ENCODE measurements at regions not wholly inside any gene's neighbourhood (a gene's known extent, or its start where the extent isn't known, plus 50 kb on each side); places are given as distances from the start of the nearest gene placed in this dataset.
A peak's percentile ranks its signal among the peaks of the same experiment; 100 is the strongest.

DNA sequence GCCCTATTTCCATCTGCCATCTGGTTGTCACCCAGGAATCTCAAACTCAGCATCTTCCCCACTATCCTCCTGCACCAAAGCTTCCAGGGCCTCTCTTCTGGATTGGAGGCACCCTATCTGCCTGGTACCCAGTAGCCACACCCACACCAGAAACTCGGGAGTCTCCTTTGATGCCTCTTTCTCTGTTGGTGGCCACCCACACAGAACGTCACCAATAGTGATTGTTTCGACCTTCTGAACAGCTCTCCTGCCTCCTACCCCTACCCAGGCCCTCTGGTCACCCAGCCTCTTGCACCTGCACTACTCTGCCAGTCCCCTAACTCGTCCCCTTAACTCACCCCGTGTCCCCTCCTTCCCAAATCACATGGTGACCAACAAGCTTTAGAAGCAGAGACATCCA lies 95.0 kb downstream of the IRF2BPL start:
- DNase-seq (ENCODE audit: low read depth): no peak
- no peak overlapping the region for H3K4me3 ChIP-seq (replicated peaks; ENCODE audit: low read depth, low read length)
- TF ChIP-seq, protein P1, sequence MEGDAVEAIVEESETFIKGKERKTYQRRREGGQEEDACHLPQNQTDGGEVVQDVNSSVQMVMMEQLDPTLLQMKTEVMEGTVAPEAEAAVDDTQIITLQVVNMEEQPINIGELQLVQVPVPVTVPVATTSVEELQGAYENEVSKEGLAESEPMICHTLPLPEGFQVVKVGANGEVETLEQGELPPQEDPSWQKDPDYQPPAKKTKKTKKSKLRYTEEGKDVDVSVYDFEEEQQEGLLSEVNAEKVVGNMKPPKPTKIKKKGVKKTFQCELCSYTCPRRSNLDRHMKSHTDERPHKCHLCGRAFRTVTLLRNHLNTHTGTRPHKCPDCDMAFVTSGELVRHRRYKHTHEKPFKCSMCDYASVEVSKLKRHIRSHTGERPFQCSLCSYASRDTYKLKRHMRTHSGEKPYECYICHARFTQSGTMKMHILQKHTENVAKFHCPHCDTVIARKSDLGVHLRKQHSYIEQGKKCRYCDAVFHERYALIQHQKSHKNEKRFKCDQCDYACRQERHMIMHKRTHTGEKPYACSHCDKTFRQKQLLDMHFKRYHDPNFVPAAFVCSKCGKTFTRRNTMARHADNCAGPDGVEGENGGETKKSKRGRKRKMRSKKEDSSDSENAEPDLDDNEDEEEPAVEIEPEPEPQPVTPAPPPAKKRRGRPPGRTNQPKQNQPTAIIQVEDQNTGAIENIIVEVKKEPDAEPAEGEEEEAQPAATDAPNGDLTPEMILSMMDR (IDR thresholded peaks at IDR 0.05; ENCODE audit: low read length, missing control alignments): no peak

DNA sequence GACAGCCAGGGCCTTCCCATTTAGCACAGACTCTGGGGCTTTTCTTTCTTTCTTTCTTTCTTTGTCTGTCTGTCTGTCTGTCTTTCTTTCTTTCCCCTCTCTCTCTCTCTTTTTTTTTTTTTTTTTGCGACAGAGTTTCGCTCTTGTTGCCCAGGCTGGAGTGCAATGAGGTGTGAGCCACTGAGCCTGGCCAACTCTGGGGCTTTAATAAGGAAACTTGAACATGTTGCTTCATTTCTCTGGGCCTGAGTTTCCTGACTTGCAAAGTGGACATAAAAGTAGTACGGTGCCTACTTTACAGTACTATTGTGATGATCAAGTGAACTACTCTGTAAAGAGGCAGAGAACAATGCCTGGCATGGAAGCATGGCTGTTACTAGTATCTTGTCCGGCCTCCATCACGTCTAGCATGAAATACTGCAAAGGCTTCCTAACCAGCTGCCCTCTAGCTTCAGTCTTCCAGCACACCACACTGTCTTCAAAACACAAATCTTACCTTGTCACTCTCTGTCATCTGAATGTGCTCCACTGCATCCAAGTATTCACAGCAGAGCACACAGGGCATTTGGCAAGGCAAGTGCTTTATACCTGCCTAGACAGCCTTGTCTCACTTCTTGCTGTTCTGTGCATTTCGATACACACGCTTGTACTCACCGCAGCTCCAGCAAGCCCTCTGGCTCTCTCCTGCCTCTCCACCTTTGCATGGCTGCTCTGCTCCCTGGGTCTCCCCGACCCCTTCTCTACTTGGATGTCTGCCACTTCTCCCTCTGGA lies 96.7 kb downstream of the IRF2BPL start:
- TF ChIP-seq, protein P1 (IDR thresholded peaks at IDR 0.05; ENCODE audit: low read length, missing control alignments): no peak
- no peak overlapping the region for H3K4me3 ChIP-seq (replicated peaks; ENCODE audit: low read depth, low read length)
- no peak for DNase-seq (ENCODE audit: low read depth)

DNA sequence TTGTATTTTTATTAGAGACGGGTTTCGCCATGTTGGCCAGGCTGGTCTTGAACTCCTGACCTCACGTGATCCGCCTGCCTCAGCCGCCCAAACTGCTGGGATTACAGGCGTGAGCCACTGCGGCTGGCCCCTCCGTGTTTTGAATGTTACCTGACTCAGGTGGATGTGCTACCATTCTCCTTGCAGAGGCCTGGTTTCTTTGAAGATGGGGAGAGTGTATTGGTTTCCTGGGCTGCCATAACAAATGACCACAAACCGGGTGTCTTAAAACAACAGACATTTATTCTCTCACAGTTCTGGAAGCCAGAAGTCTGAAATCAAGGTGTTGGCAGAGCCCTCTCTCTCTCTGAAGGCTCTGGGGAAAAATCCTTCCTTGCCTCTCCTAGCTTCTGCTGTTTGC lies 98.0 kb downstream of the IRF2BPL start:
- no peak overlapping the region for H3K4me3 ChIP-seq (replicated peaks; ENCODE audit: low read depth, low read length)
- DNase-seq (ENCODE audit: low read depth): no peak

DNA sequence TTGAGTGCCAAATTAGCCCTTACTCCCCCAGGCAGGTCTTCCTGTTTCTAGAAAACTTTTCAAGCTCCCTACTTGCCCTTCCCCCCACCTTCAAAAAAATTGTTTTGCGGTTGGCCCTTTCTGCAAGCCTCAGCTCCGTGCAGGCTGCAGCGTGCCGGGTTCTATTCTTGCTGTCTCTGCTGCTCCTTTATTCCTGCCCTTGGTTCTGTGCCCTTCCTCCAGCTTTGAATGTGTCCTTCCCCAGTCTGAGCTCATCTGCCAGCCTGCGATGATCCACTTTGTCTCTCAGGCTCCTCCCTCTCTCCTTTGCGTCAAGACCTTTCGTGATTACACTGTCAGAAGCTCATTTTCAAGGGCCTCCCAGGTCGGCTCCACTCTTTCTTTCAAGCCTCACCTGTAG lies 98.6 kb downstream of the IRF2BPL start:
- DNase-seq (ENCODE audit: low read depth): no peak
- H3K4me3 ChIP-seq (replicated peaks; ENCODE audit: low read depth, low read length): no peak overlapping the region
- TF ChIP-seq, protein P1 (IDR thresholded peaks at IDR 0.05; ENCODE audit: low read length, missing control alignments): no peak

More for the DNA sequence above, 98.0 kb downstream of the IRF2BPL start:
- TF ChIP-seq, protein P1 (IDR thresholded peaks at IDR 0.05; ENCODE audit: low read length, missing control alignments): no peak

DNA sequence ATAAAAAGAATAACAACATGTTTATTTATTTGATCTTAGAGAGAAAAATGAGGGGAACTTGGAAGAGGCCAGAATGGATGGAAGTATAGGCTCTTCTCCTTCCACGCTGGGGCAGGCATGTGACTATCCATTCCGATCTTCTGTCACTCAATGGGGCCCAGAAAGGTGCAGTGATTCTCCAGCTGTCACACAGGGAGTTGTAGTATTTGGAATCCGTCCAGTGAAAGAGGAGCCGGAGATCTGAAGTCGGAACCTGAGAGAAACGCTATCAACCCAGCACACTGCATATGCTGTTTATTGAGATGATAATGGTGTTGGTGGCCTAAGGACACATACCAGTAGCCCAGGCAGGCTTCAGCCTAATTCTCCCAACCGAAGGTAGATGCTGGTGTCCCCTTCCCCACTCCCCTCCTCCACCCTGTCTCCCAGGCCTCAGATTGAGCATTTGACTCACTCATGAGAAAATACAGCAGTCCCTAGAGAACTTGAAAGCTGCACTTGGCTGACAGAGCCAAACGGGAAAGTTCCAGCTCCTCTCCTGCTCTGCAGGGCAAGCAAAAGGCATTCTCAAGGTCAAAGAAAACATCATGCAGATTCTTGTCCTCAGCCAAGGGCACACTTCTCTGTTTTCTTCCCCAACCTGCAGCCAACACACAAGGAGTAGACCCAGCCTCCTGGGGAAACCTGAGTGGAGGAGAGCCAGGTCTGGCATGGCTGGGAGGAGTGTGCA lies 100.4 kb downstream of the IRF2BPL start:
- no peak for DNase-seq (ENCODE audit: low read depth)
- TF ChIP-seq, protein P1 (IDR thresholded peaks at IDR 0.05; ENCODE audit: low read length, missing control alignments): no peak
- no peak overlapping the region for H3K4me3 ChIP-seq (replicated peaks; ENCODE audit: low read depth, low read length)

DNA sequence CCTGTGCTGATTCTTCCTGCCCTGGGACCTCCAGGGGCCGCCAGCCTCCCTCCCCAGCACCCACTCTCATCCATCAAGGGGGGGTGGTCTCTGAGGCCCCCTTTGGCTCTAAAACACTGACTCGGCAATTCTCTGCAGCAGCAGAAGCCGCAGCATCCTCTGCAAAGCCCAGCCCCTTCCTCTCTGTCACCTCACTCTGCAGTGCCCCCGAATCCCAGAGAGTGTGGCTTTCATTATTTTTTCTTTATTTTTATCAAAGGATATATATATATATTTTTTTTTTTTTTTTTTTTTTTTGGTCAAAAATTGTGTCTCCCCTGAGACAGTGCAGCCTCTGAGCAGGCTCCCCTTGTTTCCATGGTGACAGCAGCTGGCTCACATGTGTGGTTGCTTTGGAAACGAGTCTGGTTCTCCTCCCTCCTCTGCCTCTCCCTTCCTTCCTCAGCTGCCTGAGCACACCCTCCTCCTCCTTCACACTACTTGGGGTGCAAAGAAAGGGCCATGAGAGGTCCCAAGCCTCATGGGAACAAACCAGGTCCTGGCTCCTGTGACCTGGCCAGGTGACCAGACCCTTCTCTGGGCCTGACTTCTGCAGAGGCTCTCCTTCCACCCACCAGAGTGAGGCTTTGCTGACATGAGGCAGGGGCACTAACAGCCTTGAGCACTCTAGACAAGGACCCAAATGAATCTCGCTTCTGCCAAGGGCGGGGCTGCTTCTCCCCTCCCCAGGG lies 100.5 kb downstream of the LRRC74A start:
- peak; percentile 78 for DNase-seq (ENCODE audit: low read depth)
- TF ChIP-seq, protein P1 (IDR thresholded peaks at IDR 0.05; ENCODE audit: low read length, missing control alignments): no peak
- no peak overlapping the region for H3K4me3 ChIP-seq (replicated peaks; ENCODE audit: low read depth, low read length)
